ENCODE measurements at regions not wholly inside any gene's neighbourhood (a gene's known extent, or its start where the extent isn't known, plus 50 kb on each side); places are given as distances from the start of the nearest gene placed in this dataset.

DNA sequence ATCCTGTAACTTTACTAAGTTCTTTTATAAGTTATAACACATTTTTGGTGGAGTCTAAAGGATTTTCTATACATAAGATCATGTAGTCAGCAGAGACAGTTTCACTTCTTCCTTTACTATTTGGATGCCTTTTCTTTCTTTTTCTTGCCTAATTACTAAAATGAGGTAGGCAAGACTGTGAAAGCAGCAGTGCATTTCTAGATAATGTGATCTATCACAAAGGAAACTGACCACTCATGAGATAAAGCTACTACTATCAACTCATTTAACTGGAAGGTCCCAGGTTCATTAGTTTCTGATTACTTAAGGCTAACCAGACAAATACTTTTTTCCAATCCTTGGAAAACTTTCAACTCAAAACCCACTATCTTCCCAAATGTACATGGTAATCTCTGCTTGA lies 196.2 kb upstream of the E2F8 start:
- Histone ChIP-seq H3K36me3 (ENCODE audit: insufficient read depth, low read length) (no peaks in the 10 kb centered on the region), H3K9ac (ENCODE audit: low read depth, low read length) (no peak overlapping the region), H3K4me1 (ENCODE audit: insufficient read depth, low read length) (peaks cover 15% of the 10 kb centered on the region), H3K9me3 (ENCODE audit: control insufficient read depth, insufficient read depth, low read length) (no peaks in the 10 kb centered on the region)

DNA sequence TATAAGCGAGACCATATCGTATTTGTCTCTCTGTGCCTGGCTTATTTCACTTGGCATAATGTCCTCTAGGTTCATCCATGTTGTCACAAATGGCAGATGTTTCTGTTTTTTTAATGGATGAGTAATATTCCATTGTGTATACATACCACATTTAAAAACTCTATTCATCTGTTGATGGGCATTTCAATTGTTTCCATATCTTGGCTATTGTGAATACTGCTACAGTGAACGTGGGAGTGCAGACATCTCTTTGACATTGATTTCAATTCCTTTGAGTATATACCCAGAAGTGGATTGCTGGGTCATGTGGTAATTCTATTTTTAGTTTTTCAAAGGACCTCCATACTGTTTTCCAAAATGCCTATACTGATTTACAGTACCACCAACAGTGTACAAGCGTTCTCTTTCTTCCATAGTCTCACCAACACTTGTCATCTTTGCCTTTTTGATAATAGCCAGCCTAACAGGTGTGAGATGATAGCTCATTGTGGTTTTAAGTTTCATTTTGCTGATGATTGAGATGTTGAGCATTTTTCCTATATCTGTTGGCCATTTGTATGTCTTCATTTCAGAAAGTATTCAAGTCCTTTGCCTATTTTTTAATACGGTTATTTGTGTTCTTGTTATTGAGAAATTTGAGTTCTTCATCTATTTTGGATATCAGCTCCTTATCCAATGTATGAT lies 194.7 kb upstream of the E2F8 start:
- no peaks in the 10 kb centered on the region for H3K36me3 ChIP-seq (ENCODE audit: insufficient read depth, low read length)
- H3K4me1 ChIP-seq (ENCODE audit: insufficient read depth, low read length): peaks cover 22% of the 10 kb centered on the region
- no peaks in the 10 kb centered on the region for H3K9me3 ChIP-seq (ENCODE audit: control insufficient read depth, insufficient read depth, low read length)
- no peak overlapping the region for H3K9ac ChIP-seq (ENCODE audit: low read depth, low read length)

GRCh38 chr11:19433791-19434190 lies 193.0 kb upstream of the E2F8 start:
- Histone ChIP-seq H3K9me3 (ENCODE audit: control insufficient read depth, insufficient read depth, low read length) (no peaks in the 10 kb centered on the region), H3K36me3 (ENCODE audit: insufficient read depth, low read length) (no peaks in the 10 kb centered on the region), H3K9ac (ENCODE audit: low read depth, low read length) (no peak overlapping the region), H3K4me1 (ENCODE audit: insufficient read depth, low read length) (peaks cover 22% of the 10 kb centered on the region)

GRCh38 chr11:19433367-19433766 lies 192.6 kb upstream of the E2F8 start:
- H3K9ac ChIP-seq (ENCODE audit: low read depth, low read length): no peak overlapping the region
- H3K9me3 ChIP-seq (ENCODE audit: control insufficient read depth, insufficient read depth, low read length): no peaks in the 10 kb centered on the region
- peaks cover 22% of the 10 kb centered on the region for H3K4me1 ChIP-seq (ENCODE audit: insufficient read depth, low read length)
- no peaks in the 10 kb centered on the region for H3K36me3 ChIP-seq (ENCODE audit: insufficient read depth, low read length)

- peaks cover 22% of the 10 kb centered on the region for H3K4me1 ChIP-seq (ENCODE audit: insufficient read depth, low read length)
- no peaks in the 10 kb centered on the region for H3K9me3 ChIP-seq (ENCODE audit: control insufficient read depth, insufficient read depth, low read length)
- H3K9ac ChIP-seq (ENCODE audit: low read depth, low read length): no peak overlapping the region
- H3K36me3 ChIP-seq (ENCODE audit: insufficient read depth, low read length): no peaks in the 10 kb centered on the region
Measured at GRCh38 chr11:19432370-19433061, 191.8 kb upstream of the E2F8 start.

GRCh38 chr11:19430754-19431398 lies 190.1 kb upstream of the E2F8 start:
- no peak overlapping the region for H3K9ac ChIP-seq (ENCODE audit: low read depth, low read length)
- no peaks in the 10 kb centered on the region for H3K36me3 ChIP-seq (ENCODE audit: insufficient read depth, low read length)
- peaks cover 22% of the 10 kb centered on the region for H3K4me1 ChIP-seq (ENCODE audit: insufficient read depth, low read length)
- H3K9me3 ChIP-seq (ENCODE audit: control insufficient read depth, insufficient read depth, low read length): no peaks in the 10 kb centered on the region

- H3K4me1 ChIP-seq (ENCODE audit: insufficient read depth, low read length): peaks cover 22% of the 10 kb centered on the region
Measured at GRCh38 chr11:19430346-19430745, 189.6 kb upstream of the E2F8 start.

DNA sequence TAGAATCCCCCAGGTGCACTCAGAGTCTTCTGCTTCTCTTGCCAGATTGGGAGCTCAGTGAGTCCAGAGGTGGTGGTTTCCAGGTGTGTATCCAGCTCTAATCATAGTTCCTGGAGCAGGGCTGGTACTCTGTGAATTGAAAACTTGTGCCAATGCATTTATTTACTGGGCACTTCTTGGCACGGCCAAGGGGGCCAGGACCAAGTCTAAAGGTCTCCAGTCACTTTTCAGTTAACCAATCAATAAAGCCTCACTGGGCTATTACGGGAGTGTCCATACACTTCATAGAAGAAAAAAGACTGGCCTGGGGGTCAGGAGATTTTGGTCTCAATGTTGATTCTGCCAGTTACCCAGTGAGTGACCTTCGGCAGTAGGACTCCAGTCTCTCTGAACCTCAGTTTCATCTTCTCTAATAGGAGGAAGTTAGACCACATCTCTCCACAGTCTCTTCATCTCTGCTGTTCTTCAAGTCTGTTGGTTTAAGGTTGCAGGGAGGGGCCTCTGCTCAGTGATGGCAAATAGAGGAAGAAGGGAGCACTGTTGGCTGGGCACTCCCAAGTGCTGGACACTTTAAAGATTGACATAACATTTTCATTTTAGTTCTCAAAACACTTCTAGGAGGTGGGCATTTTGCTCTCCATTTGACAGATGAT lies 188.5 kb upstream of the E2F8 start:
- H3K9me3 ChIP-seq (ENCODE audit: control insufficient read depth, insufficient read depth, low read length): no peaks in the 10 kb centered on the region
- no peak overlapping the region for H3K9ac ChIP-seq (ENCODE audit: low read depth, low read length)
- peaks cover 22% of the 10 kb centered on the region for H3K4me1 ChIP-seq (ENCODE audit: insufficient read depth, low read length)
- H3K36me3 ChIP-seq (ENCODE audit: insufficient read depth, low read length): no peaks in the 10 kb centered on the region

More at GRCh38 chr11:19430346-19430745, 189.6 kb upstream of the E2F8 start:
- no peaks in the 10 kb centered on the region for H3K9me3 ChIP-seq (ENCODE audit: control insufficient read depth, insufficient read depth, low read length)
- H3K36me3 ChIP-seq (ENCODE audit: insufficient read depth, low read length): no peaks in the 10 kb centered on the region
- H3K9ac ChIP-seq (ENCODE audit: low read depth, low read length): no peak overlapping the region

- no peak overlapping the region for H3K9ac ChIP-seq (ENCODE audit: low read depth, low read length)
- H3K4me1 ChIP-seq (ENCODE audit: insufficient read depth, low read length): peaks cover 20% of the 10 kb centered on the region
- no peaks in the 10 kb centered on the region for H3K9me3 ChIP-seq (ENCODE audit: control insufficient read depth, insufficient read depth, low read length)
- no peaks in the 10 kb centered on the region for H3K36me3 ChIP-seq (ENCODE audit: insufficient read depth, low read length)
Measured at GRCh38 chr11:19428206-19429002, 187.7 kb upstream of the E2F8 start.

DNA sequence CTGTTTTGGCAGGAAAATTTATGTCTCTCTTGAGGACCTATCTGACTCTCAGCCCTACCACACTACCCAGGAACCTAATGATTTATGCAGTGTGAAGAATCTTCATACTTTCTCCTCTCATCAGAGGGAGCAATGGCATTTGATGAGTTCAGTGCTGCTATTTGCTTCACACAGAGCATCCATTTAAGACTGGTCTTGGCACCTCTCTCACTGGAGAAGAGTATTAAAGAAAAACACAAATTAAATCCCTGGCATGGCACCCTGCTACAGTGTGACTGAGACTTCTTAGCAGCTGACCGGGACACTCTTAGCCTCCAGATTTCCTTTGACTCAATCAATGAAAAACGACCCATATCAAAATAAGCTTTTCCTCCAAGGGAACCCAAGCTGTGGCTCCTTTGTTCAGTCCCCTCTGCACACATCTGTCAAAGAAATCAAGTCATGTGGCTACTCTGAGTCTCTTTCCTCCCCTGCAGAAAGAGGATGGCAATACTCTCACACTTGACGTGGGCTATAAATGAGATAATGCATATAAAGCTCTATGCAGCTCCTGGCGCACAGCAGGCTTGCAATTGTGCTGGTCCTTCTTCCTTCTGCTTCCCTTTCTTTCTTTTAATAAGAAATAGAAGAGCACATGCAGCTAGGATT lies 186.1 kb upstream of the E2F8 start:
- Histone ChIP-seq H3K9ac (ENCODE audit: low read depth, low read length) (no peak overlapping the region), H3K4me1 (ENCODE audit: insufficient read depth, low read length) (peaks cover 7% of the 10 kb centered on the region; the same call in 1 of the 2 replicates), H3K36me3 (ENCODE audit: insufficient read depth, low read length) (no peaks in the 10 kb centered on the region), H3K9me3 (ENCODE audit: control insufficient read depth, insufficient read depth, low read length) (no peaks in the 10 kb centered on the region)

GRCh38 chr11:19426011-19426755 lies 185.4 kb upstream of the E2F8 start:
- Histone ChIP-seq H3K4me1 (ENCODE audit: insufficient read depth, low read length) (peaks cover 7% of the 10 kb centered on the region; the same call in 1 of the 2 replicates), H3K9ac (ENCODE audit: low read depth, low read length) (no peak overlapping the region), H3K9me3 (ENCODE audit: control insufficient read depth, insufficient read depth, low read length) (no peaks in the 10 kb centered on the region), H3K36me3 (ENCODE audit: insufficient read depth, low read length) (no peaks in the 10 kb centered on the region)

GRCh38 chr11:19422276-19422675 lies 181.5 kb upstream of the E2F8 start:
- no peaks in the 10 kb centered on the region for H3K9me3 ChIP-seq (ENCODE audit: control insufficient read depth, insufficient read depth, low read length)
- no peak overlapping the region for H3K9ac ChIP-seq (ENCODE audit: low read depth, low read length)
- 0 out of 2 replicates have a peak, but pooled peaks cover 3% of the 10 kb centered on the region for H3K4me1 ChIP-seq (ENCODE audit: insufficient read depth, low read length)
- no peaks in the 10 kb centered on the region for H3K36me3 ChIP-seq (ENCODE audit: insufficient read depth, low read length)

Data from ES-I3 (cell line).